HG02870 (cell line): ENCODE measurements at regions not wholly inside any gene's neighbourhood (a gene's known extent, or its start where the extent isn't known, plus 50 kb on each side); places are given as distances from the start of the nearest gene placed in this dataset.
"Not testable (repeated sequence)": the region's sequence is repeated elsewhere in the genome, so short reads cannot be mapped to it uniquely, and the experiment has no call there.

Source experiments
- ATAC-seq: cut with Tn5 transposase; IDR thresholded peaks from one replicate; pipeline ENCODE4 v1.9.1; 2021; ENCODE audit warnings: mild to moderate bottlenecking, moderate library complexity; ENCODE audit not compliant: unreplicated experiment

- no peak for ATAC-seq
Observed at GRCh38 chr9:74125941-74126340, 371.2 kb upstream of the RORB start.

GRCh38 chr9:74132986-74133385 lies 364.1 kb upstream of the RORB start:
- no peak for ATAC-seq

DNA sequence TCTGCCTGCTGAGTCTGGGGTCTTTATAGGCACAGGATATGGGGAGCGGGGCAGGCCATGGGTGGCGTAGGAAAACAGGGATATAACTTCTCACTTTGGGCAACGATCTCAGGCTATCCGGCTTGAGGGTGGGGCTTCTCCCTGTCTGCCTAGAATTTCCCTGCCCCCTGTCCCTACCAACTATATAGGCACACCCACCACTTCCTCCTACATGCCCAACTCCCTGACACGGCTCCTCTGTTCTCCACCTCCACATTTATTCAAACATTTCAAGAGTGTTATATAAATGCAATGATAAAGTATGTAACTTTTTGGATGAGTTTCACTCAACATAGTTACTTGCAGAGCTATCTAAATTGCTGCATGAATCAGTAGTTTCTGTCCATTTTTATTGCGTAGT lies 363.2 kb upstream of the RORB start:
- no peak for ATAC-seq

DNA sequence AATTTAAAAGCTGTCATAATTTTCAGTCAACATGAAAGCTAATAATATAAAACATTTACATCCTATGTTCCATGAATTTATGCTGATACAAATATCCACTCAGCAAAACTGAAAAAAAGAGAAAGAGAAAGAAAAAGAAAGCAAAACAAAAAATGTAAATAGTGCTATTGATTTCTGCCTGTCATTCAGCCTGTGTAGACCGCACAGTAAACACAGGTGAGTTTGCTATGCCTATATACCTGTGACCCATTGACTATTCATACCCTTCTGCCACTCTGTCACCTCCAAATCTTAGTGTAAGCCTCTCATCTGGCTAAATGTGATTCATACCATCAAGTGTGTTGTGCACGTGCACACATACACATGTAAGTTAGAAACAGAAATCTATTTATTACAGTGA lies 359.0 kb upstream of the RORB start:
- no peak for ATAC-seq

DNA sequence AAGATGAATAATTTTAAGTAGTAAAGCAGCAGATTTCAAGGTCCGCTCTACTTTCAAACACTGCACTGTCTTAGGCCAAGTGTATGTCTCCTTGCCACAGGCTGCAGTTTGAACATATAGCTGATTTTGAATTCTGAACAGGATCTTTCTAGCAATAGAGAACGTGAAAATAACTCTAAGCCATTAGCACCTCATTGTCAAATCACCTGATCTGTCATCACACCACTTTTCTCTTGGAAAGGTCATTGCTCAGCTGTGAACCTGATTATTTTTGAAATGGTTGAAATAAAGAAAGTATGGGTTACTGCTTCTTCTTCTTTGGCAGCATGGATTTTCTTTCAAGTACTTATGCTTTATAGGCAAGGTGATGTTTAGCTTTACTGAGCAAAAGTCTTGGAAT lies 357.0 kb upstream of the RORB start:
- ATAC-seq: no peak

DNA sequence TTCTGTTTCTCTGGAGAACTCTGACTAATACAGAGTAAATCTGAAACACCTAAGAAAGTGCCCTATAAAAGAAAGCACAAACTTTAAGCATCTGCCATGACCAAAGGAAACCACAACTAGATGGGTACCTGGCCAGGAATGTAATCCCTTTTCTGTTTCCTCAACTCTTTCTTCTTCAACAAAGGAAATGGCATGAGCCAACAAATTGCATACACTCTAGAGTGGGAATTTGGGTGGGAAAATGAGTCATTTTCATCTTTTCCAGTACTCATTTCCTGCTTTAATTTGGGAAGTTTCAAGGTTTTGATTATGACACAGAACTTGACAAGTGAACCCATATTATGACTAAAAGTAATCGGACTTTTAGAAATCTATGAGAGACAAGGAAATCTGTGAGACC lies 349.2 kb upstream of the RORB start:
- ATAC-seq: no peak

DNA sequence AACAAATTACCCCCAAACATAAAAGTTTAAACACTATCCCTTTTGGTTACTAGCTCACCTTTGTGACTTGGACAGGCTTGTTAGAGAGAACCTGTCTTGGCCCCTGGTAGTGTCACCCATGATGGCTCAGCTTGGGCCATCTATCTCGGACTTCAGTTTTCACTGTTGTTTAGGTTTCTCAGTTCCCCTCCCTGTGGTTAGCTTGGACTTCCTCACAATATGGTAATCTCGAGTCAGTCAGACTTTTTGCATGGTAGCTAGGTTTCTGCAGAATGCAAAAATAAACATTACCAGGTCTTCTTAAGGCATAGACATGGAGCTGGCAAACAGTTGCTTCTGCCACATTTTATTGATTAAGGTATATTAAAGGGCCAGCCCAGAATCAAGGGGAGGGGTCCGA lies 324.3 kb upstream of the RORB start:
- peak; percentile 91 for ATAC-seq

DNA sequence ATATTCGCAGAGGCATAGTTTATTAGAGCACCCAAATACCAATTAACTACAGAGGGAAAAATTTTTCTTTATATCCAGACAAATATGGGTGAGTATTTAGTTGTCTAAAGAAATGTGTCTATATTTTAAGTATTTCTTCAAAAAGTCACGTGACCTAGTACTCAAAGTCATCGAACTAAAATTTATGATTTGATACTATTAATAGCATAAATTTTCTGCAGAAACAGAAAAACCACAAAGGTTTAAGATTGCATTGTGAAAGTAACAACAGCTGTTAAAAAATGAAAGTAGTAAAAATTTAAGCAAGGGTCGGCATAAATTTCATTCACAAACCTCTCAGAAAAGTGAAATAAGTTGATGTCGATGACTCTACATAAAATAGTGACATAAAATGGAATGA lies 323.9 kb upstream of the RORB start:
- no peak for ATAC-seq

DNA sequence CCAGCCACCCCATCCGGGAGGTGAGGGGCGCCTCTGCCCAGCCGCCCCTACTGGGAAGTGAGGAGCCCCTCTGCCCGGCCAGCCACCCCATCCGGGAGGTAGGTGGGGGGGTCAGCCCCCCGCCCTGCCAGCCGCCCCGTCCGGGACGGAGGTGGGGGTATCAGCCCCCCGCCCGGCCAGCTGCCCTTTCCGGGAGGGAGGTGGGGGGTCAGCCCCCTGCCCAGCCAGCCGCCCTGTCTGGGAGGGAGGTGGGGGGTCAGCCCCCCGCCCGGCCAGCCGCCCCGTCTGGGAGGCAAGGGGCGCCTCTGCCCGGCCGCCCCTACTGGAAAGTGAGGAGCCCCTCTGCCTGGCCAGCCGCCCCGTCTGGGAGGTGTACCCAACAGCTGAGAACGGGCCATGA lies 299.4 kb upstream of the RORB start:
- not testable (repeated sequence) for ATAC-seq

DNA sequence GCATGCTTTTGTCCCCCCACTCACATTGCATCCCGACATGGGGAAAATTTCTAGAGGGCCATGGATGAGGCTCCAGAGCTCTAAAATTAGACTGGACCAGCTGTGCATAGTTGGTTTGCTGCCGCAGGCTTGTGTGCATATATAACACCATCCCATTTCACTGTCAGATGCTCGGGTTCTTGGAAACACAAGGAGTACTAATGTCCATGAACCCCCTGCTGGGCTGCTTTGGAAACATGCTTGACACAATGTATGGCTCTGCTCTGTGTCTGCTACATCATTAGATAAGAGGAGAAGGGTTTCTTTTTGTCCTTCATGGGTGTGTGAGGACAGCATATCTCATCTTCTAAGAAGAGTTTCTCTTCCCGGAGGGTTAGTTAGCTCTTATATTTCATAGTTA lies 292.1 kb upstream of the RORB start:
- no peak for ATAC-seq

DNA sequence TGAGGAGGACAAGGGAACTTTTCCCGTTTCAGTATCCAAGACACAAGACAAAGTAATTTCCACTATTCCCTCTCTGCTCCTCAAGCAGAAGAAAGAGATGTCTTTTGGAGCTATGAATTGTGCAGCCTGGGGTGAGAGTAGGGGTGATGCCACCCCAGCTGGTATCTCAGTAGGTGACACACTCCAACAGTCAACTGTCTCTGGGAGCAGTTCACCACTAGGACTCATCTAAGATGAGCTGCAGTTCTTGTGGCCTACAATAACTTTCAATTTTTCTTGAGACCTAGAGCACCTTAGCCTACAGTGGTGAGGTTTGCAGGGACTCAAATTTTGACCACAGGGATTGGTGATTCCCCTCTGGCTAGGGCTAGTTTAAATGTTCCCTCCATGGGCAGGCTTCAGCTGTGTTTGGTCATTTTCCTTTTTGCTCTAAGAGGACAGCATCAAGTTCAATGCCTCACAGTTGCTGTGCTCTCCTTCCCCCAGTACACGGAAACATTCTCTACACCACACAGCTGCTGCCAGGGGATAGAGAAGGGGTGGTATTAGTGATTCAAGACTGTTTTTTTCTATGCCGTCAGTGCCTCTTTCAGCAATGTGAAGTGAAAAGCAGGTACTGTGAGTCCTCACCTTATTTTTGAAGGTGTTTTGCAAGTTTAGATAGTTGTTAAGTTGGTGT lies 278.6 kb upstream of the RORB start:
- no peak for ATAC-seq

- ATAC-seq: no peak
Observed at GRCh38 chr9:74220327-74220726, 276.8 kb upstream of the RORB start.

DNA sequence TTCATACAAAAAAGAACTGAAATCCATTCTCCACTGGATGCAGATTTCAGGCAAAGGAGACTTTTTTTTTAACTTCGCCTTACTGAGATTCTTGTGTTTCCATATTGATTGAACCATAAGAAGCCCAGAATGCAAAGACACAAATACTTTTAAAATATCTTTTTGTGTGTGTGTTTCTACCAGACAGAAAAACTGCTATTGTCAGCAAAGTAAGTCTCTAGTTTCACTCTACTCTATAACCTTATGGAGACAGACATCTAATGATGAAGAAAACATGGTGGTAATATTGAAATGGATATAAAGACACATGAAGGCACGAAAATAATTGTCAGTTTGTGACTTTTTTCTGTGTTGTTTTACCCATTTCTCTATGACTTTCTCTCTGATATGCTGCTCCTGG lies 260.3 kb upstream of the RORB start:
- no peak for ATAC-seq

GRCh38 chr9:74245866-74246497 lies 251.2 kb upstream of the RORB start:
- no peak for ATAC-seq

GRCh38 chr9:74255489-74255984 lies 241.6 kb upstream of the RORB start:
- no peak for ATAC-seq

DNA sequence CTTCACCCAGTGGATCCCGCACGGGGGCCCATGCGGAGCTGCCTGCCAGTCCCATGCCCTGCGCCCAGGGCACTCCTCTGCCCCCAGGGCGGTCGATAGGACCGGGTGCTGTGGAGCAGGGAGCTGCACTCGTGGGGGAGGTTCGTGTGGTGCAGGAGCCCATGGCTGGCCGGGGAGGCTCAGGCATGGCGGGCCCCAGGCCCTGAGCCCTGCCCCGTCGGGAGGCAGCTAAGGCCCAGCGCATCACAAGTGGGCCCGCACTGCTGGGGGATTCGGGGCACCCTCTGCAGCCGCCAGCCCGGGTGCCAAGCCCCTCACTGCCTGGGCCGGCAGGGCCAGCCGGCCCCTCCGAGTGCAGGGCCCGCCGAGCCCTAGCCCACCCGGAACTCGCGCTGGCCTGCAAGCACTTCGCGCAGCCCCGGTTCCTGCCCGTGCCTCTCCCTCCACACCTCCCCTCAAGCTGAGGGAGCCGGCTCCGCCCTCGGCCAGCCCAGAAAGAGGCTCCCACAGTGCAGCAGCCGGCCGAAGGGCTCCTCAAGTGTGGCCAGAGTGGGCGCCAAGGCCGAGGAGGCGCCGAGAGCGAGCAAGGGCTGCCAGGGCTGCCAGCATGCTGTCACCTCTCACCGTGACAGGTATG lies 221.1 kb upstream of the RORB start:
- ATAC-seq: no peak

GRCh38 chr9:74277532-74277931 lies 219.6 kb upstream of the RORB start:
- peak; percentile 79 for ATAC-seq

DNA sequence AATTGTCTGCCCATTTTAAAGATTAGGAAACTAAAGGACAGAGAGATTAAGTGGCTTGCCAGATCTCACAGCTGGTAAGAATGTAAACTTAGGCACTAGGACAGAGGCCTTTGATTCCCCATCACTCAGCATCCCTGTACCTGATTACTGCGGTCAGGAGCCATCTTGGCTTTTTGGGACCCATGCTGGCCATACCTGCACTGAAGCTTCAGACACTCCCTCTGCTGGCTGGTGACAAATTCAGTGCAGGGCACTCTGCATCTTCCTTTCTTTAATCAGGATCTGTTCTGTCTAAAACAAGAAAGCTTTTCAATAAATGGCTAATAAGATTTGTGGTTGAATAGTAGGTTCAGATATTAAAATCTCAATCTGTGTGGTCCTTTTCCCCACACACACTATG lies 215.5 kb upstream of the RORB start:
- ATAC-seq: no peak

DNA sequence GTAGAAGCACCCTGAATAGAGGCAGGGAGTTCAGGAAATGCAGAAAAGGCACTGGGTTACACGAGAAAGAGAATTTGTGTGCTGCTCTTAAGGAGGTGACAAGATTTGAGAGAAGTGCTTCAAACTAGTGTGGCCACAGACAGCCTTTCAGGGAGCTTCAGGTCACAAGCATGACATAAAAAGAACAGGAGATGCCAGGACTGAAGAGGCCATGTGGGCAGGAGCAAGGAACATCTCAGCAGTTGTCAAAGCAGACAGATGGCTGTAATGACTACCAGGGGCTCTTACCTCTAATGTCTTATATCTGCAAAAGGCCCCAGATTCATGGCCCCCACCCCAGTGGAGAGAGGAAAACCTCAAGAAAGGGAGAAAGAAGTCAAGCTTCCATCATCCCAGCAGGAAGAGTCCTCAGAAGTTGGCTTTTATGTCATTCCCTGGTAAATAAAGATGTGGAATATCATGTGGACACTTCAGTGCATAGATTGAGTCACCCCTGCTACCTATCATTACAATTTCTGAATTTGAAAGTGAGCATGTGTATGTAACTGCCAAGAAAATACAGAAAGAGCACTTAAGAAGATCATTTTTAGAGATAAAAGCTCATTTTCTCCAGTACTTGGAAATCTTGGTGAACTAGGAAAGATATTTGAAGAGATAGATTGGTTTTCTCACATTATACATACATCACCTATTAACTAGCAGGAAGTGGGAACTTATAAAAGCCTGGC lies 214.4 kb upstream of the RORB start:
- no peak for ATAC-seq

- ATAC-seq: no peak
Observed at GRCh38 chr9:74284581-74285450, 212.3 kb upstream of the RORB start.

GRCh38 chr9:74293479-74293878 lies 203.7 kb upstream of the RORB start:
- no peak for ATAC-seq
